GM12878 (cell line): ENCODE measurements at regions not wholly inside any gene's neighbourhood (a gene's known extent, or its start where the extent isn't known, plus 50 kb on each side); places are given as distances from the start of the nearest gene placed in this dataset.

Experiments
- ATAC-seq: fragments of 200-7000 bp; cut with Tn5 transposase; 3 replicates; pipeline ENCODE4 v1.9.1; 2020; ENCODE audit warnings: mild to moderate bottlenecking, moderate library complexity
- BruUV-seq: library from RNA; stranded (reverse); fragments of 400-500 nt; replicated peaks from 2 replicates; lab custom pipeline; 2021; lab: Mats Ljungman, UMichigan
- CTCF ChIA-PET: fragments of 300-600 bp; sonication (Branson Sonifier 250); formaldehyde crosslinking; extraction: SDS; loops from one replicate; lab custom pipeline; 2021; ENCODE audit warnings: inconsistent platforms; lab: Yijun Ruan, JAX
- POLR2A ChIA-PET: fragments of 350-600 bp; formaldehyde crosslinking; extraction: SDS; loops from one replicate; lab custom pipeline; 2021; ENCODE audit warnings: inconsistent platforms; lab: Charles Lee
- RAD21 ChIA-PET: fragments of 300-600 bp; sonication (Branson Sonifier 250); formaldehyde crosslinking; loops from one replicate; lab custom pipeline; 2023; ENCODE audit warnings: antibody characterized with exemption; ENCODE audit not compliant: unreplicated experiment; lab: Charles Lee
- SMC1A ChIA-PET: fragments of 300-600 bp; sonication (Branson Sonifier 250); formaldehyde crosslinking; loops from one replicate; lab custom pipeline; 2023; ENCODE audit not compliant: unreplicated experiment, uncharacterized antibody; lab: Charles Lee
- DNase-seq: peaks from one replicate; pipeline ENCODE4 v3.0.0-alpha.2; 2011; ENCODE audit warnings: low read depth, low spot score
- FAIRE-seq: peaks from 3 replicates; lab custom pipeline; 2011; peaks lifted over from hg19 to GRCh38; lab: Jason Lieb, UNC
- H2AFZ ChIP-seq: 2 replicates; pipeline ENCODE4 v1.6.0; 2011; ENCODE audit warnings: low read depth, low read length, control low read depth; ENCODE audit not compliant: control insufficient read depth
- H3K27ac ChIP-seq: 2 replicates; pipeline ENCODE4 v1.5.1; 2011; ENCODE audit warnings: control low read depth; ENCODE audit not compliant: control insufficient read depth, insufficient read depth
- H3K27me3 ChIP-seq, 2 experiments: replicated peaks in 1 of 2; 2 replicates each; pipeline versions ENCODE4 v1.6.0 to v1.6.1; 2011; ENCODE audit warnings: low read length in 1 of 2; ENCODE audit not compliant: control insufficient read depth in 2 of 2, insufficient read depth in 2 of 2
- H3K36me3 ChIP-seq, 2 experiments: 2 replicates each; pipeline ENCODE4 v1.5.1; 2011; ENCODE audit warnings: low read length in 1 of 2; ENCODE audit not compliant: control insufficient read depth in 2 of 2, insufficient read depth in 2 of 2
- H3K4me1 ChIP-seq: 2 replicates; pipeline ENCODE4 v1.6.1; 2011; ENCODE audit warnings: mild to moderate bottlenecking, low read length, moderate library complexity, mixed read lengths; ENCODE audit not compliant: control insufficient read depth, insufficient read depth
- H3K4me2 ChIP-seq: 2 replicates; pipeline ENCODE4 v1.6.0; 2011; ENCODE audit warnings: control low read depth; ENCODE audit not compliant: control insufficient read depth, insufficient read depth
- H3K4me3 ChIP-seq: fragments of 200-600 bp; sonication (generic); 2 replicates; pipeline ENCODE4 v1.5.1; 2016
- H3K79me2 ChIP-seq: 2 replicates; pipeline ENCODE4 v1.6.0; 2011; ENCODE audit warnings: low read length; ENCODE audit not compliant: control insufficient read depth, insufficient read depth
- H3K9ac ChIP-seq: 2 replicates; pipeline ENCODE4 v1.8.0; 2011; ENCODE audit warnings: low read length, control low read depth, mixed read lengths; ENCODE audit not compliant: control insufficient read depth, insufficient read depth
- H3K9me3 ChIP-seq: replicated peaks from 3 replicates; pipeline ENCODE4 v1.5.1; 2011; ENCODE audit warnings: mild to moderate bottlenecking, low read length; ENCODE audit not compliant: control insufficient read depth, insufficient read depth
- H4K20me1 ChIP-seq: 2 replicates; pipeline ENCODE4 v1.6.0; 2011; ENCODE audit not compliant: control insufficient read depth, insufficient read depth
- BCL3 ChIP-seq: IDR thresholded peaks from 2 replicates; pipeline ENCODE4 v1.6.1; 2011; ENCODE audit warnings: borderline replicate concordance, low read depth, mild to moderate bottlenecking, moderate library complexity, low read length; ENCODE audit not compliant: insufficient read depth, poor library complexity, severe bottlenecking
- HDGF ChIP-seq: fragments of 450-650 bp; IDR thresholded peaks from 2 replicates; pipeline ENCODE4 v1.6.1; 2016; ENCODE audit warnings: antibody characterized with exemption
- MLLT1 ChIP-seq: fragments of 450-650 bp; IDR thresholded peaks from 2 replicates; pipeline ENCODE4 v1.6.1; 2016; ENCODE audit warnings: mild to moderate bottlenecking
- NR2F1 ChIP-seq: fragments of 450-650 bp; conservative IDR thresholded peaks from 2 replicates; pipeline ENCODE4 v1.6.1; 2017; ENCODE audit warnings: mild to moderate bottlenecking
- SREBF2 ChIP-seq: IDR thresholded peaks from 2 replicates; pipeline ENCODE4 v1.6.1; 2012; ENCODE audit warnings: mild to moderate bottlenecking, low read length
- STAT1 ChIP-seq: fragments of 450-650 bp; conservative IDR thresholded peaks from 2 replicates; pipeline ENCODE4 v1.6.1; 2014; ENCODE audit warnings: antibody characterized with exemption, mild to moderate bottlenecking
- SUPT20H ChIP-seq: IDR thresholded peaks from 2 replicates; pipeline ENCODE4 v1.6.1; 2011; ENCODE audit warnings: low read depth, mild to moderate bottlenecking, low read length, moderate library complexity, borderline replicate concordance; ENCODE audit not compliant: control insufficient read depth
- ZNF24 ChIP-seq: fragments of 450-650 bp; IDR thresholded peaks from 2 replicates; pipeline ENCODE4 v1.6.1; 2017; ENCODE audit warnings: antibody characterized with exemption, mild to moderate bottlenecking
- WGBS: methylation state at CpG from one replicate; pipeline ENCODE4 v1.1.6; 2016; ENCODE audit warnings: low lambda C conversion rate; ENCODE audit not compliant: insufficient replicate concordance, insufficient coverage; ENCODE audit errors: missing lambda C conversion rate; 5-methylcytosine and 5-hydroxymethylcytosine counted together
- in situ Hi-C: fragments of 300-500 bp; cut with MboI; formaldehyde crosslinking; loops from 9 replicates; pipeline ENCODE4 v1.14.3; 2018; ENCODE audit warnings: mixed read lengths
- intact Hi-C: fragments of 100-400 bp; cut with micrococcal nuclease; formaldehyde crosslinking; loops from one replicate; pipeline ENCODE4 v1.14.2; 2022; ENCODE audit not compliant: unreplicated experiment

GRCh38 chr2:12062053-12062395 is 315.6 kb downstream of the LPIN1 start:
- ChIA-PET SMC1A (interaction anchor here (1.4 to 1.5 kb wide), 2 partner anchors 11 to 29 kb away, joined by 4 read pairs; no protein-coding TSS in a partner anchor), CTCF (interaction anchor here (1.3 kb wide), 1 partner anchor 11 kb away, joined by 3 read pairs; no protein-coding TSS in a partner anchor), POLR2A (no interaction called here), RAD21 (no interaction called here)
- no peak overlapping the region for H3K4me2 ChIP-seq
- WGBS = 100% methylated on average over 2 of the region's 2 CpGs
- H4K20me1 ChIP-seq = no peaks in the 10 kb centered on the region
- H3K4me3 ChIP-seq = no peak overlapping the region
- no peaks in the 10 kb centered on the region for H3K79me2 ChIP-seq
- H3K4me1 ChIP-seq = peaks cover 14% of the 10 kb centered on the region
- no peak overlapping the region for H3K9ac ChIP-seq
- DNase-seq (no peak), FAIRE-seq (no peak), ATAC-seq (no peak)
- H3K36me3 ChIP-seq = peaks cover 0 to 4% of the 10 kb centered on the region in 2 experiments; a peak in 1 of 4 replicates
- no TSS peak for BruUV-seq
- no peaks in the 10 kb centered on the region for H3K27me3 ChIP-seq
- in situ Hi-C loops (no loop called here), intact Hi-C loops (no loop called here)
- no peak overlapping the region for H2AFZ ChIP-seq
- no peak for TF ChIP-seq SREBF2
- TF ChIP-seq BCL3 = no peak
- no peak for TF ChIP-seq SUPT20H
- no peak for TF ChIP-seq STAT1
- no peak for TF ChIP-seq ZNF24
- TF ChIP-seq NR2F1 = no peak
- TF ChIP-seq MLLT1 = no peak
- TF ChIP-seq HDGF = no peak
- H3K9me3 ChIP-seq = peaks cover 8% of the 10 kb centered on the region; the same call in 2 of the 3 replicates
- no peak overlapping the region for H3K27ac ChIP-seq
